ENCODE measurements at regions not wholly inside any gene's neighbourhood (a gene's known extent, or its start where the extent isn't known, plus 50 kb on each side); places are given as distances from the start of the nearest gene placed in this dataset.

DNA sequence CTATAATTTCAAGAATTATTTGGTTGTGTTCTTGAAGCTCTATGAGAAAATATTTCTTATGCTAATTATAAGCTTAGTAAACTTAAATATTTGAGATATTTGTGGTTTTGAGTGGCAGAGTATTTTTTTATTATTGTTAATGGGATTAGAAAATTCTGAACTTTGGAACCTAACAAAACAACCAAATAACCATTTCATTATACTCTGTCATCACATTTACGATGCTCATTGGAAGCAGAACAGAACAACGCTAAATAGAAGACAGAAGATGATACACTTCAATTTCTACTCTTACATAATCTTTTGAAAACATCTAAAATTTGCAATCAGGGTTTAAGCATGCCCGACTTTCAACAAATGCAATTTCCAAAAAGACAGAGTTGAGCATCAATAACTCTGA lies 270.2 kb downstream of the PTPRC start:
- H3K36me3 ChIP-seq (ENCODE audit: low read depth) = peaks cover 8% of the 10 kb centered on the region; the same call in 1 of the 2 replicates
- H3K4me3 ChIP-seq (ENCODE audit: severe bottlenecking) = no peak overlapping the region
- no peak for ATAC-seq (ENCODE audit: low read depth)
- H3K27me3 ChIP-seq (ENCODE audit: insufficient read depth, poor library complexity, severe bottlenecking) = no peaks in the 10 kb centered on the region
- H3K27ac ChIP-seq (ENCODE audit: poor library complexity, severe bottlenecking) = no peak overlapping the region
- no peaks in the 10 kb centered on the region for H3K9me3 ChIP-seq (ENCODE audit: severe bottlenecking)
- no peak for TF ChIP-seq CTCF (IDR thresholded peaks at IDR 0.05; ENCODE audit: poor library complexity, severe bottlenecking)
- no peak for DNase-seq (ENCODE audit: low spot score)
- peaks cover 43% of the 10 kb centered on the region for H3K4me1 ChIP-seq (ENCODE audit: insufficient read depth, poor library complexity, severe bottlenecking)

- no peak for ATAC-seq (ENCODE audit: low read depth)
- peaks cover 9% of the 10 kb centered on the region; the same call in 1 of the 2 replicates for H3K36me3 ChIP-seq (ENCODE audit: low read depth)
- no peak overlapping the region for H3K4me3 ChIP-seq (ENCODE audit: severe bottlenecking)
Measured at GRCh38 chr1:198909973-198910372, 271.1 kb downstream of the PTPRC start.

GRCh38 chr1:198910816-198911215 lies 272.0 kb downstream of the PTPRC start:
- Histone ChIP-seq H3K4me1 (ENCODE audit: insufficient read depth, poor library complexity, severe bottlenecking) (peaks cover 39% of the 10 kb centered on the region), H3K9me3 (ENCODE audit: severe bottlenecking) (no peaks in the 10 kb centered on the region), H3K27me3 (ENCODE audit: insufficient read depth, poor library complexity, severe bottlenecking) (no peaks in the 10 kb centered on the region), H3K4me3 (ENCODE audit: severe bottlenecking) (no peak overlapping the region), H3K36me3 (ENCODE audit: low read depth) (peaks cover 13% of the 10 kb centered on the region), H3K27ac (ENCODE audit: poor library complexity, severe bottlenecking) (no peak overlapping the region)
- DNase-seq (ENCODE audit: low spot score) = no peak
- TF ChIP-seq CTCF (IDR thresholded peaks at IDR 0.05; ENCODE audit: poor library complexity, severe bottlenecking) = no peak
- ATAC-seq (ENCODE audit: low read depth) = no peak

More at GRCh38 chr1:198909973-198910372, 271.1 kb downstream of the PTPRC start:
- peaks cover 34% of the 10 kb centered on the region for H3K4me1 ChIP-seq (ENCODE audit: insufficient read depth, poor library complexity, severe bottlenecking)
- no peak for DNase-seq (ENCODE audit: low spot score)
- H3K27me3 ChIP-seq (ENCODE audit: insufficient read depth, poor library complexity, severe bottlenecking) = no peaks in the 10 kb centered on the region
- no peak overlapping the region for H3K27ac ChIP-seq (ENCODE audit: poor library complexity, severe bottlenecking)
- H3K9me3 ChIP-seq (ENCODE audit: severe bottlenecking) = no peaks in the 10 kb centered on the region
- TF ChIP-seq CTCF (IDR thresholded peaks at IDR 0.05; ENCODE audit: poor library complexity, severe bottlenecking) = no peak

GRCh38 chr1:198912046-198912445 lies 273.2 kb downstream of the PTPRC start:
- no peaks in the 10 kb centered on the region for H3K27me3 ChIP-seq (ENCODE audit: insufficient read depth, poor library complexity, severe bottlenecking)
- no peaks in the 10 kb centered on the region for H3K9me3 ChIP-seq (ENCODE audit: severe bottlenecking)
- no peak for TF ChIP-seq CTCF (IDR thresholded peaks at IDR 0.05; ENCODE audit: poor library complexity, severe bottlenecking)
- H3K4me1 ChIP-seq (ENCODE audit: insufficient read depth, poor library complexity, severe bottlenecking) = peaks cover 44% of the 10 kb centered on the region
- no peak for DNase-seq (ENCODE audit: low spot score)
- H3K27ac ChIP-seq (ENCODE audit: poor library complexity, severe bottlenecking) = no peak overlapping the region
- H3K36me3 ChIP-seq (ENCODE audit: low read depth) = peaks cover 22% of the 10 kb centered on the region
- peak; percentile 63; the same call in 2 of the 3 replicates for ATAC-seq (ENCODE audit: low read depth)
- no peak overlapping the region for H3K4me3 ChIP-seq (ENCODE audit: severe bottlenecking)

DNA sequence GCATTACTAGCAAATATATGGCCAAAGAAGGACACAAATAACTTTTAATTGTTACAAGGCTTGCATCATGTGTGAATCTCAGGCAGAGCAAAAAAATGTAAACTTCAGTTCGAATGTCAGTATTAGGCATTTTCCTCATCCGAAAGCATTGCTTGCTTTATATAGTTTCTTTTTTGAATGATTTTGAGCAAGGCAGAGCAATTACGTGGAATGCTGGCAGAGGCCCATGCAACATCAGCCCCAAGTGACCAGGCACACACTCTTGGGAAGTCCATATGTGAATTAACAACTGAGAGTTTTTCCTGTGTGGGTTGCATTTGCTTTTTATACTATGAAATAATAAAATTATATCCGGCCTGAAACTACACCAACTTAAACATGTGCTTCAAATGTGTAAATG lies 274.8 kb downstream of the PTPRC start:
- Histone ChIP-seq H3K36me3 (ENCODE audit: low read depth) (peaks cover 18% of the 10 kb centered on the region), H3K4me3 (ENCODE audit: severe bottlenecking) (no peak overlapping the region), H3K9me3 (ENCODE audit: severe bottlenecking) (no peaks in the 10 kb centered on the region), H3K27me3 (ENCODE audit: insufficient read depth, poor library complexity, severe bottlenecking) (no peaks in the 10 kb centered on the region), H3K27ac (ENCODE audit: poor library complexity, severe bottlenecking) (no peak overlapping the region), H3K4me1 (ENCODE audit: insufficient read depth, poor library complexity, severe bottlenecking) (peaks cover 51% of the 10 kb centered on the region)
- DNase-seq (ENCODE audit: low spot score) (no peak), ATAC-seq (ENCODE audit: low read depth) (no peak)
- TF ChIP-seq CTCF (IDR thresholded peaks at IDR 0.05; ENCODE audit: poor library complexity, severe bottlenecking) = no peak
